PC-3 (cell line): ENCODE measurements at regions not wholly inside any gene's neighbourhood (a gene's known extent, or its start where the extent isn't known, plus 50 kb on each side); places are given as distances from the start of the nearest gene placed in this dataset.
"Not testable (repeated sequence)": the region's sequence is repeated elsewhere in the genome, so short reads cannot be mapped to it uniquely, and the experiment has no call there.

Experiments
- CTCF ChIP-seq: fragments of 300-600 bp; sonication (generic); conservative IDR thresholded peaks from 2 replicates; pipeline ENCODE4 v1.5.1; 2017; ENCODE audit warnings: antibody characterized with exemption, low read depth, mild to moderate bottlenecking, low read length
- EZH2 ChIP-seq: fragments of 300-600 bp; sonication (generic); IDR thresholded peaks from one replicate; pipeline ENCODE4 v1.6.1; 2017; ENCODE audit warnings: antibody characterized with exemption, mild to moderate bottlenecking, low read length; ENCODE audit not compliant: unreplicated experiment
- EZH2phosphoT487 ChIP-seq: fragments of 300-600 bp; sonication (generic); IDR thresholded peaks from 2 replicates; pipeline ENCODE4 v1.6.1; 2018; ENCODE audit warnings: mild to moderate bottlenecking, antibody characterized with exemption, low read length, borderline replicate concordance

GRCh38 chr5:12576953-12577352 lies 672.7 kb upstream of the CTNND2 start:
- TF ChIP-seq CTCF, EZH2, EZH2phosphoT487: not testable (repeated sequence)
